ENCODE measurements at regions not wholly inside any gene's neighbourhood (a gene's known extent, or its start where the extent isn't known, plus 50 kb on each side); places are given as distances from the start of the nearest gene placed in this dataset.
"Not testable (repeated sequence)": the region's sequence is repeated elsewhere in the genome, so short reads cannot be mapped to it uniquely, and the experiment has no call there.

DNA sequence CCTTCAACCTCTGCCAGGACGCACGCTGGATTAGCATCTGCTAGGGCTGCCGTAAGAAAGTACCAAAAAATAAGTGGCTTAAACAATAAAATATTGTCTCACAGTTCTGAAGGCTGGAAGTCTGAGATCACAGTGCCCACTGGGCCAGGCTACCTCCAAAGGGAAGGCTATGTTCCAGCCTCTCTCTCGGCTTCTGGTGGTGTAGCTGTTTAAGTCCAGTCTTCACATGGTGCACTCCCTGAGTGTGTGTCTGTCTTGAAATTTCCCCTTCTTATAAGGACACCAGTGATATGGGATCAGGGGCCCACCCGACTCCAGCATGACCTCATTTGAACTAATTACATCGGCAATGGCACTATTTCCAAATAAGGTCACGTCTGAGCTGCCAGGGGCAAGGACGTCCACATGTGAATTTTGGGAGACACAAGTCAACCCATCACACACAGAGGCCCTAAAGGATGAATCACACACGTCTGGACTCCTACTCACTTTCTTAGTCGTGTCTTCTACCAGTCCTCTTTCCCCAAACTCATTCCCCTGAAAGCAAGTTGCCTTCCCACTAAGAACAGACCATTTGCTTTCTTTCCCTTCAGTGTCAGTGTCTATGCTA is 359.4 kb downstream of the BCL2L11 start:
- H3K27me3 ChIP-seq (ENCODE audit: insufficient read depth, low read length); H3K4me3 ChIP-seq (replicated peaks in 1 of 2; ENCODE audit: low read depth in 1 of 2, low read length in 2 of 2); BruUV-seq (replicated peaks); POLR2A ChIA-PET; H3K9me3 ChIP-seq (ENCODE audit: control insufficient read depth in 1 of 2, insufficient read depth in 1 of 2, low read depth in 1 of 2, low read length in 2 of 2); ATAC-seq; H4K20me1 ChIP-seq (ENCODE audit: insufficient read depth); H3K27ac ChIP-seq (ENCODE audit: low read depth, low read length); DNase-seq (ENCODE audit: low read depth, low spot score); H3K4me2 ChIP-seq (ENCODE audit: low read length); H3K36me3 ChIP-seq (ENCODE audit: control insufficient read depth in 1 of 2, insufficient read depth in 2 of 2, low read length in 2 of 2); H2AFZ ChIP-seq (ENCODE audit: low read depth, low read length, poor library complexity, severe bottlenecking); RAD21 ChIA-PET (ENCODE audit: low non-redundant PET in 1 of 2, low total read pairs in 2 of 2, uncharacterized antibody in 2 of 2, unreplicated experiment in 2 of 2); H3K9me2 ChIP-seq (ENCODE audit: insufficient read depth); CTCF ChIA-PET; H3K9ac ChIP-seq (ENCODE audit: low read length): not testable (repeated sequence)
- intact Hi-C loops (cut with micrococcal nuclease): loop anchor here (10.0 kb wide), 1 partner anchor 225 kb away; no protein-coding TSS in a partner anchor
- H3K79me2 ChIP-seq (ENCODE audit: insufficient read depth, low read length): peaks cover 45% of the 10 kb centered on the region
- peaks cover 2 to 13% of the 10 kb centered on the region in 2 experiments; a peak in 1 of 4 replicates for H3K4me1 ChIP-seq (ENCODE audit: control insufficient read depth in 1 of 2, insufficient read depth in 2 of 2, low read length in 2 of 2)

DNA sequence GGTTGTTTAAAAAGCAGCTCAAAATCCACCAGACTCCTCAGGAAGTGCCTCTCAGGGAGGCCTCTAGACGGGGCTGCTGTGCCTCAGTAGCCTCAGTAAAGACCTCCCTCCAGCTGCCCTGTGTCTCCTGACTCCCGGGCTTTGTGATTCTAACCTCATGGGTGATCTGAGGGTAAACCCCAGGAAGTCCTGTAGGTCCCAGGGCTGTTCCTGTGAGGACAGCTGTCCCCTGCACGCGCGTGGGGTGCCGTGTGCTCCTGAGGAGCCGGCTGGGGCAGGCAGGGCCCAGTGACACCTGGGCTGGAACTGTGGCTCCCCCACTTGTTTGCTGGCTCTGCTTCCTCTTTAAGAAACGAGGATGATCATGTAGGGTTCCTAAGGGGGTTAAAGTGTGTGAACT is 359.9 kb downstream of the BCL2L11 start:
- H4K20me1 ChIP-seq (ENCODE audit: insufficient read depth); H3K36me3 ChIP-seq (ENCODE audit: control insufficient read depth in 1 of 2, insufficient read depth in 2 of 2, low read length in 2 of 2); RAD21 ChIA-PET (ENCODE audit: low non-redundant PET in 1 of 2, low total read pairs in 2 of 2, uncharacterized antibody in 2 of 2, unreplicated experiment in 2 of 2); H3K27me3 ChIP-seq (ENCODE audit: insufficient read depth, low read length); H2AFZ ChIP-seq (ENCODE audit: low read depth, low read length, poor library complexity, severe bottlenecking); POLR2A ChIA-PET; H3K4me3 ChIP-seq (replicated peaks in 1 of 2; ENCODE audit: low read depth in 1 of 2, low read length in 2 of 2); DNase-seq (ENCODE audit: low read depth, low spot score); H3K4me2 ChIP-seq (ENCODE audit: low read length); H3K9me3 ChIP-seq (ENCODE audit: control insufficient read depth in 1 of 2, insufficient read depth in 1 of 2, low read depth in 1 of 2, low read length in 2 of 2); H3K9ac ChIP-seq (ENCODE audit: low read length); CTCF ChIA-PET; BruUV-seq (replicated peaks); H3K9me2 ChIP-seq (ENCODE audit: insufficient read depth); ATAC-seq; H3K27ac ChIP-seq (ENCODE audit: low read depth, low read length): not testable (repeated sequence)
- Histone ChIP-seq H3K4me1 (ENCODE audit: control insufficient read depth in 1 of 2, insufficient read depth in 2 of 2, low read length in 2 of 2) (peaks cover 2 to 13% of the 10 kb centered on the region in 2 experiments; a peak in 1 of 4 replicates), H3K79me2 (ENCODE audit: insufficient read depth, low read length) (peaks cover 45% of the 10 kb centered on the region)
- intact Hi-C loops (cut with micrococcal nuclease): loop anchor here (10.0 kb wide), 1 partner anchor 224 kb away; no protein-coding TSS in a partner anchor

DNA sequence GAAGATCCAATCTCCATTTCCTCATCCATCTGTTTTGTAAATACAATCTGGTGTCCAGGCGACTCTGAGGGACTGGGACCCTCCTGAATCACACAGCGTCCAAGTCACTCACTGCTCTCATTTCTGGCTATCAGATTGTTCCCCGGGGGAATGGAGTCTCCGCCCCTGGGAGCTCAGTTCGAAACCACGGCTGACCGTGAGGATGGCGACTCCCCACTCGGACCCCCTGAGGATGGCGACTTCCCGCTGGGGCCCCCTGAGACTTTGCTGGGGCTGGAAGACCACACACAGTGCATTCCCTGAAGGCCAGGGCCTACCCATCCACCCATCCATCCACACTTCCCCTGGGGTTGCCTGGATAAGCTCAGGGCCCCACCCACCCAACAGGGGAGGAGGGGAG is 360.5 kb downstream of the BCL2L11 start:
- CTCF ChIA-PET; H3K9me3 ChIP-seq (ENCODE audit: control insufficient read depth in 1 of 2, insufficient read depth in 1 of 2, low read depth in 1 of 2, low read length in 2 of 2); H3K4me3 ChIP-seq (replicated peaks in 1 of 2; ENCODE audit: low read depth in 1 of 2, low read length in 2 of 2); RAD21 ChIA-PET (ENCODE audit: low non-redundant PET in 1 of 2, low total read pairs in 2 of 2, uncharacterized antibody in 2 of 2, unreplicated experiment in 2 of 2); H3K27ac ChIP-seq (ENCODE audit: low read depth, low read length); H3K9ac ChIP-seq (ENCODE audit: low read length); ATAC-seq; H3K36me3 ChIP-seq (ENCODE audit: control insufficient read depth in 1 of 2, insufficient read depth in 2 of 2, low read length in 2 of 2); BruUV-seq (replicated peaks); H3K9me2 ChIP-seq (ENCODE audit: insufficient read depth); H3K4me2 ChIP-seq (ENCODE audit: low read length); H3K27me3 ChIP-seq (ENCODE audit: insufficient read depth, low read length); DNase-seq (ENCODE audit: low read depth, low spot score); POLR2A ChIA-PET; H2AFZ ChIP-seq (ENCODE audit: low read depth, low read length, poor library complexity, severe bottlenecking); H4K20me1 ChIP-seq (ENCODE audit: insufficient read depth): not testable (repeated sequence)
- H3K4me1 ChIP-seq (ENCODE audit: control insufficient read depth in 1 of 2, insufficient read depth in 2 of 2, low read length in 2 of 2): peaks cover 2 to 13% of the 10 kb centered on the region in 2 experiments; a peak in 1 of 4 replicates
- intact Hi-C loops (cut with micrococcal nuclease): loop anchor here (10.0 kb wide), 1 partner anchor 224 kb away; no protein-coding TSS in a partner anchor
- peaks cover 44% of the 10 kb centered on the region for H3K79me2 ChIP-seq (ENCODE audit: insufficient read depth, low read length)

Measured in HCT116 (cell line).